Bronchial epithelial cell (primary cell): ENCODE measurements at regions not wholly inside any gene's neighbourhood (a gene's known extent, or its start where the extent isn't known, plus 50 kb on each side); places are given as distances from the start of the nearest gene placed in this dataset.

Experiments used
- DNase-seq: peaks from one replicate; pipeline ENCODE4 v3.0.0-alpha.2; 2010; ENCODE audit warnings: low read depth
- FAIRE-seq: peaks from 2 replicates; lab custom pipeline; 2011; peaks lifted over from hg19 to GRCh38; lab: Jason Lieb, UNC
- H3K27me3 ChIP-seq: 2 replicates; pipeline ENCODE4 v1.5.1; 2011; ENCODE audit warnings: low read length; ENCODE audit not compliant: control insufficient read depth, insufficient read depth
- H3K36me3 ChIP-seq: 2 replicates; pipeline ENCODE4 v1.5.1; 2011; ENCODE audit warnings: low read length; ENCODE audit not compliant: control insufficient read depth, insufficient read depth
- H3K4me3 ChIP-seq: 2 replicates; pipeline ENCODE4 v1.5.1; 2011; ENCODE audit warnings: mild to moderate bottlenecking, low read depth, low read length, control low read depth
- CTCF ChIP-seq: IDR thresholded peaks from 2 replicates; pipeline ENCODE4 v1.5.1; 2011; ENCODE audit warnings: mild to moderate bottlenecking, moderate library complexity, low read length, control low read depth, inconsistent platforms; ENCODE audit not compliant: insufficient read depth, severe bottlenecking

GRCh38 chr6:19205076-19205475 is 632.1 kb upstream of the ID4 start:
- no peak for TF ChIP-seq CTCF
- Histone ChIP-seq H3K27me3 (no peaks in the 10 kb centered on the region), H3K4me3 (no peak overlapping the region), H3K36me3 (no peaks in the 10 kb centered on the region)
- FAIRE-seq (no peak), DNase-seq (no peak)

- no peak for FAIRE-seq
- no peaks in the 10 kb centered on the region for H3K27me3 ChIP-seq
- no peak overlapping the region for H3K4me3 ChIP-seq
- no peaks in the 10 kb centered on the region for H3K36me3 ChIP-seq
- peak; percentile 66 for DNase-seq
- no peak for TF ChIP-seq CTCF
Observed at GRCh38 chr6:19209202-19209601, 628.0 kb upstream of the ID4 start.

- Histone ChIP-seq H3K27me3 (no peaks in the 10 kb centered on the region), H3K4me3 (no peak overlapping the region), H3K36me3 (no peaks in the 10 kb centered on the region)
- FAIRE-seq: peak; percentile 66
- TF ChIP-seq CTCF: peak; percentile 19
- no peak for DNase-seq
Observed at GRCh38 chr6:19210849-19211590, 626.1 kb upstream of the ID4 start.

- no peak for FAIRE-seq
Observed at GRCh38 chr6:19214231-19214630, 622.9 kb upstream of the ID4 start.

GRCh38 chr6:19219931-19220330 is 617.2 kb upstream of the ID4 start:
- no peak for TF ChIP-seq CTCF

More at GRCh38 chr6:19214231-19214630, 622.9 kb upstream of the ID4 start:
- Histone ChIP-seq H3K27me3 (no peaks in the 10 kb centered on the region), H3K4me3 (no peak overlapping the region), H3K36me3 (no peaks in the 10 kb centered on the region)
- no peak for TF ChIP-seq CTCF
- no peak for DNase-seq

More at GRCh38 chr6:19219931-19220330, 617.2 kb upstream of the ID4 start:
- DNase-seq: no peak
- FAIRE-seq: no peak
- H3K36me3 ChIP-seq: no peaks in the 10 kb centered on the region
- no peak overlapping the region for H3K4me3 ChIP-seq
- H3K27me3 ChIP-seq: no peaks in the 10 kb centered on the region
